IPS-15b (cell line): ENCODE measurements at regions not wholly inside any gene's neighbourhood (a gene's known extent, or its start where the extent isn't known, plus 50 kb on each side); places are given as distances from the start of the nearest gene placed in this dataset.

Source experiments
- H3K27me3 ChIP-seq: one replicate; pipeline ENCODE4 v1.6.1; 2013; ENCODE audit warnings: low read length; ENCODE audit not compliant: control insufficient read depth, insufficient read depth
- H3K36me3 ChIP-seq: one replicate; pipeline ENCODE4 v1.6.1; 2013; ENCODE audit warnings: low read length; ENCODE audit not compliant: control insufficient read depth, insufficient read depth
- H3K4me1 ChIP-seq: one replicate; pipeline ENCODE4 v1.6.1; 2013; ENCODE audit warnings: mild to moderate bottlenecking, low read length; ENCODE audit not compliant: control insufficient read depth, insufficient read depth
- H3K4me3 ChIP-seq: one replicate; pipeline ENCODE4 v1.5.1; 2013; ENCODE audit warnings: low read depth, low read length
- H3K9ac ChIP-seq: one replicate; pipeline ENCODE4 v1.6.1; 2013; ENCODE audit warnings: low read depth, mild to moderate bottlenecking, low read length
- H3K9me3 ChIP-seq: one replicate; pipeline ENCODE4 v1.6.1; 2013; ENCODE audit warnings: mild to moderate bottlenecking, low read length; ENCODE audit not compliant: control insufficient read depth, insufficient read depth

- no peak overlapping the region for H3K4me3 ChIP-seq
- H3K9me3 ChIP-seq: peaks cover 3% of the 10 kb centered on the region
- H3K9ac ChIP-seq: no peak overlapping the region
- H3K27me3 ChIP-seq: no peaks in the 10 kb centered on the region
- H3K4me1 ChIP-seq: peaks cover 28% of the 10 kb centered on the region
- no peaks in the 10 kb centered on the region for H3K36me3 ChIP-seq
Measured at GRCh38 chr2:63768051-63768450, 73.6 kb upstream of the UGP2 start.

- Histone ChIP-seq H3K4me1 (peaks cover 11% of the 10 kb centered on the region), H3K9me3 (peaks cover 3% of the 10 kb centered on the region), H3K36me3 (no peaks in the 10 kb centered on the region), H3K27me3 (no peaks in the 10 kb centered on the region), H3K9ac (no peak overlapping the region), H3K4me3 (no peak overlapping the region)
Measured at GRCh38 chr2:63769915-63770314, 71.8 kb upstream of the UGP2 start.

GRCh38 chr2:63772061-63772460, 69.6 kb upstream of the UGP2 start:
- Histone ChIP-seq H3K4me3 (no peak overlapping the region), H3K9me3 (peaks cover 3% of the 10 kb centered on the region), H3K36me3 (no peaks in the 10 kb centered on the region), H3K27me3 (no peaks in the 10 kb centered on the region), H3K4me1 (no peaks in the 10 kb centered on the region), H3K9ac (no peak overlapping the region)

- no peaks in the 10 kb centered on the region for H3K9me3 ChIP-seq
- H3K27me3 ChIP-seq: no peaks in the 10 kb centered on the region
- H3K36me3 ChIP-seq: no peaks in the 10 kb centered on the region
- no peak overlapping the region for H3K9ac ChIP-seq
- H3K4me3 ChIP-seq: no peak overlapping the region
- peaks cover 9% of the 10 kb centered on the region for H3K4me1 ChIP-seq
Measured at GRCh38 chr2:63775191-63775590, 66.5 kb upstream of the UGP2 start.

- Histone ChIP-seq H3K9ac (no peak overlapping the region), H3K27me3 (no peaks in the 10 kb centered on the region), H3K9me3 (no peaks in the 10 kb centered on the region), H3K4me1 (peaks cover 19% of the 10 kb centered on the region), H3K4me3 (no peak overlapping the region), H3K36me3 (no peaks in the 10 kb centered on the region)
Measured at GRCh38 chr2:63776382-63776781, 65.3 kb upstream of the UGP2 start.

GRCh38 chr2:63777816-63778215, 63.9 kb upstream of the UGP2 start:
- H3K9ac ChIP-seq: no peak overlapping the region
- H3K4me3 ChIP-seq: no peak overlapping the region
- H3K27me3 ChIP-seq: no peaks in the 10 kb centered on the region
- H3K36me3 ChIP-seq: no peaks in the 10 kb centered on the region
- peaks cover 19% of the 10 kb centered on the region for H3K4me1 ChIP-seq
- H3K9me3 ChIP-seq: no peaks in the 10 kb centered on the region

GRCh38 chr2:63778391-63778790, 63.3 kb upstream of the UGP2 start:
- Histone ChIP-seq H3K27me3 (no peaks in the 10 kb centered on the region), H3K4me1 (peaks cover 19% of the 10 kb centered on the region), H3K36me3 (no peaks in the 10 kb centered on the region), H3K9me3 (no peaks in the 10 kb centered on the region), H3K4me3 (no peak overlapping the region), H3K9ac (no peak overlapping the region)

GRCh38 chr2:63780518-63781155, 61.1 kb upstream of the UGP2 start:
- no peak overlapping the region for H3K4me3 ChIP-seq
- no peaks in the 10 kb centered on the region for H3K36me3 ChIP-seq
- peaks cover 24% of the 10 kb centered on the region for H3K4me1 ChIP-seq
- H3K9me3 ChIP-seq: no peaks in the 10 kb centered on the region
- no peaks in the 10 kb centered on the region for H3K27me3 ChIP-seq
- H3K9ac ChIP-seq: no peak overlapping the region

- no peak overlapping the region for H3K9ac ChIP-seq
- H3K4me1 ChIP-seq: peaks cover 23% of the 10 kb centered on the region
- H3K4me3 ChIP-seq: no peak overlapping the region
- H3K36me3 ChIP-seq: no peaks in the 10 kb centered on the region
- H3K27me3 ChIP-seq: no peaks in the 10 kb centered on the region
- no peaks in the 10 kb centered on the region for H3K9me3 ChIP-seq
Measured at GRCh38 chr2:63784461-63784860, 57.2 kb upstream of the UGP2 start.

GRCh38 chr2:63785096-63785495, 56.6 kb upstream of the UGP2 start:
- no peak overlapping the region for H3K4me3 ChIP-seq
- H3K27me3 ChIP-seq: no peaks in the 10 kb centered on the region
- H3K9me3 ChIP-seq: no peaks in the 10 kb centered on the region
- no peak overlapping the region for H3K9ac ChIP-seq
- H3K4me1 ChIP-seq: peaks cover 17% of the 10 kb centered on the region
- no peaks in the 10 kb centered on the region for H3K36me3 ChIP-seq

- no peaks in the 10 kb centered on the region for H3K36me3 ChIP-seq
- no peak overlapping the region for H3K9ac ChIP-seq
- H3K4me3 ChIP-seq: no peak overlapping the region
- peaks cover 7% of the 10 kb centered on the region for H3K4me1 ChIP-seq
- no peaks in the 10 kb centered on the region for H3K27me3 ChIP-seq
- no peaks in the 10 kb centered on the region for H3K9me3 ChIP-seq
Measured at GRCh38 chr2:63786471-63786870, 55.2 kb upstream of the UGP2 start.

GRCh38 chr2:63788071-63788470, 53.6 kb upstream of the UGP2 start:
- Histone ChIP-seq H3K36me3 (no peaks in the 10 kb centered on the region), H3K4me1 (peaks cover 7% of the 10 kb centered on the region), H3K9me3 (no peaks in the 10 kb centered on the region), H3K4me3 (no peak overlapping the region), H3K9ac (no peak overlapping the region), H3K27me3 (no peaks in the 10 kb centered on the region)
